MM.1S (cell line): ENCODE measurements at regions not wholly inside any gene's neighbourhood (a gene's known extent, or its start where the extent isn't known, plus 50 kb on each side); places are given as distances from the start of the nearest gene placed in this dataset.

ENCODE experiments used
- CTCF ChIP-seq: fragments of 300-600 bp; sonication (generic); IDR thresholded peaks from 2 replicates; pipeline ENCODE4 v1.5.1; 2016; ENCODE audit warnings: antibody characterized with exemption, low read length, mixed read lengths
- EZH2 ChIP-seq: fragments of 300-600 bp; sonication (generic); optimal IDR thresholded peaks from 2 replicates; pipeline ENCODE3; 2017; ENCODE audit warnings: low read depth, mild to moderate bottlenecking, antibody characterized with exemption, low read length, mixed read lengths

- TF ChIP-seq EZH2 (no peak), CTCF (no peak)
These were observed 74.0 kb upstream of the POLG start for GRCh38 chr15:89408372-89409183.
